GM21576 (cell line): ENCODE measurements at regions not wholly inside any gene's neighbourhood (a gene's known extent, or its start where the extent isn't known, plus 50 kb on each side); places are given as distances from the start of the nearest gene placed in this dataset.

Experiments used
- ATAC-seq: cut with Tn5 transposase; IDR thresholded peaks from one replicate; pipeline ENCODE4 v1.9.1; 2021; ENCODE audit warnings: mild to moderate bottlenecking, moderate library complexity; ENCODE audit not compliant: unreplicated experiment

GRCh38 chr7:25314094-25314730, 85.9 kb upstream of the NPVF start:
- ATAC-seq = no peak

DNA sequence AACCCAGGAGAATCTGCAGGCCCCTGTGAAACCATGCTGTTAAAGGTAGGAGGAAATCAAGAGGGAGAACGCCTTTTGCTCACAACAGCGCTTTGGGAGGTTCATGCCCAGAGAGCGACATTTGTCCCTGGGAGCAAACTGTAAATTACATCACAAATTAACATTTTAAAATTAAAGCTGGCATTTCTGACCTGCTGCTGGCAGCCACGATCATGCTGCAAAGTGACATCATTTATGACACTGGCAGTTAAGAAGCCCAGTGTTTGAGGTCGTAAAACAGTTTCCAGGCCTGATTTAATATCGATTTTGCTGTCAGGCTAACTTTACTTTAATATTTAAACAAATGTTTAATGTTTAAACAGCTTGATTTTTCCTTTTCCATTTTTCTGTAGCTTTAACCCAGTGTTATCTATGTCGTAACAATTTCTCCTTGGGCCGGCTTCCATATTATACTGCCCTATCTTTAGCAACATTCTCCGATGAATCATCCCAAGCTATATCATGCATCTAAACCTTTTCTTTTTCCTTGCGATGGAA, 86.5 kb upstream of the NPVF start:
- no peak for ATAC-seq

DNA sequence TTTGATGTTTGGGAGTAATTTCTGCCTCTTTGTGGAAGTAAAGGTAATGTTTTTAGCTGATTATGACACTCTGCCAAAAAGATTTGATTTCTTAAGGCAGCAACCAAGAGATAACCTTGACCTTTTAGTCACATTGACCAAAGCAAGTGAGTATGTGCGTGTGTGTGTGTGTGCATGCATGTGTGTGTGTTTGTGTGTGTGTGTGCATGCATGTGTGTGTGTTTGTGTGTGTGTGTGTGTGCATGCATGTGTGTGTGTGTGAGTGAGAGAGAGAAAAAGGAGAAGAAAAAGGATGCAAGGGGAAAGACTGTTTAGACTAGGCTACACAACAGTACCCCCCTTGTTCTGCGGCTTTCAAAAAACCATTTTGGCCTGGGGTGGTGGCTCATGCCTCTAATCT, 88.1 kb upstream of the NPVF start:
- ATAC-seq = no peak

- no peak for ATAC-seq
These were observed 89.8 kb upstream of the NPVF start for GRCh38 chr7:25318047-25318446.

DNA sequence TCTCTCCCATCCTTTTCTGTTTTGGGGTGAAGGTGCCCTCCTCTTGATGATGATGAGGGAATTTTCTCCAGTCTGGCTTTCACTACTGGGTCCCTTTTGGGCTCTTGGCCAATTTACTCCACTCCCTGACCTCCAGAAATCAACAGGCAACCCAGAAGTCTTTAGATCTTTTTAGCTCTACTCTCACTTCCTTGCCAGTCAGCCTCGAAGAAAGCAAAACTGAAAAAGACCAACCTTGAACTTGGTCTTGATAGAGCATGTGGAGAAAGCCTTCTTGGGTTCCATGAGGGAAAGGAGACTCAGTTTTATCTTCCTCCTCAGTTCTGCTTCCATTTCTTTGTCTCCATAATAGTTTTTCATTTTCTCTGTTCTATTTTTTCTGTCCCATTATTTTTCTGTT, 91.4 kb upstream of the NPVF start:
- ATAC-seq = peak; percentile 71

GRCh38 chr7:25320791-25321190, 92.5 kb upstream of the NPVF start:
- no peak for ATAC-seq

DNA sequence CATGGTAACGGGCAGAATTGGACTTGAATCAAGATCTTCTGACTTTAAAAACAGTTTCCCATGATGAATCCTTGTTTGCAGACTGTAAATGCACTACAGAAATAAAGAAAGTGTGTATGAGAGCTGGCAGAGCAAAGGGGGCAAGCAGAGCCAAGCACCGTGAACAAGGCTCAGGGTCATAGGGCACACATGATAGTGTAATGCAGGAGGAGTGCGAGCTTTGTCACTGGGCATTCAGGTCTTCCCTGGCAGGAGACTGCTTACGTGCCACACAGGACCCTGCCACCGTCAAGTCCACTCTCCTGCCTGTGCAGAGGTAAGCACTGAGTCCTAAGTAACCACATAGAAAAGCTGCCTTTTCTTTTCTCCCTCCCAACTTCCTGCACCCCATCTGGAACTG, 93.1 kb upstream of the NPVF start:
- ATAC-seq = no peak

GRCh38 chr7:25322473-25322872, 94.2 kb upstream of the NPVF start:
- ATAC-seq = no peak

DNA sequence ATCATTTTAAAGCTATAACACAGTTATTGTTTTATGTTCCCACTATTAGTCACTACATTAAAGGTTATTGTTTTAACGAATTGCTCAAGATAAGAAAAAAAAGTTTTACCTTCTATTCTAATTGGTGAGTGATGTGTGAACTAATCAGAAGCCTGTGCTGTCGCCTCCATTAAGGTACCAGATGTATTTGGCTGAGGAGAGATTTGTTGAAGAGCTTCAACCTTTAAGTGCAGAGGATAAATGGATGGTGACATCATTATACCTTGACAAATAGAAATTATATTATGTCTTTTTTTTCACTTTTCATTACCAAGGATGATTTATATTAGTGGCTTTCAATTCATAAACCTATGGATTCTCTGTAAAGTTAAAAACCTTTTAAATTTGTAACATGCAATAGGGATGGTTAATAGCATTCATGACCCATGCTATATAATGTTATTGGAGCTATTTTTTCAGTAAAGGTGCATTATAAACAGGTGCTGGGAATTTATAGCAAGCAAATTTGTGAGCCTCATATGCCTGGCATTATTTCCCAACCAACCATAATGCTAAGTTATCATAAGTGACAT, 97.0 kb upstream of the NPVF start:
- ATAC-seq = no peak

DNA sequence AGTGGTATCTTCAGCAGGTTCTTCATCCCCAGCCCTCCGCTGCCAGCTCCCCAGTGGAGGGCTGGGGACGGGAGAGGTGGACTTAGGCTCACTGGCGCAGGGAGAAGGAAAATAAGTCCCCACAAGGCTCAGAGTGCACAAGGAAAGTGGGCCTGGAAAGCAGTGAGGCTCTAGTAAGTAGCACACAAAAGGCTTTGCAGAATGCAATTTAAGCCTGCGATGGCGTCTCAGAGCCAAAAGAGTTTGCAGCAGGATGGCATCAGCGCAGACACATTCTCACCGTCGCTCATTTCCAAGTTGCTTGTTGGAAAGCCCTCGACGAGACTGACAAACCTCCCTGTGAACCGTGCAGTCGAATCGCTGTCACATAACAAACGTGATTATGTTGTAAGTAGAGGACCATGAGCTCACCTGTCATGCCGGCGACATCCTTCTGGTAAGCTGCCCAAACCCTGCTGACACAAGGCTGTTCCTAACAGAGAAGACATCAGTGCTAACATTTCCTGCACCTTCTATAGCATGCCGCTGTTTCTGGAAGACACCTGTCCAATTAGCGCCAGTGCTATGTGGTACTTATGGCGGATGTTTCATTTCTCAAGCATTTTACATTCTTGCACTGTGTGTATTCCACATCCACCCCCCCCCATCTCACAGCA, 98.3 kb upstream of the NPVF start:
- ATAC-seq = no peak

GRCh38 chr7:25329815-25330214, 101.5 kb upstream of the NPVF start:
- ATAC-seq = no peak

DNA sequence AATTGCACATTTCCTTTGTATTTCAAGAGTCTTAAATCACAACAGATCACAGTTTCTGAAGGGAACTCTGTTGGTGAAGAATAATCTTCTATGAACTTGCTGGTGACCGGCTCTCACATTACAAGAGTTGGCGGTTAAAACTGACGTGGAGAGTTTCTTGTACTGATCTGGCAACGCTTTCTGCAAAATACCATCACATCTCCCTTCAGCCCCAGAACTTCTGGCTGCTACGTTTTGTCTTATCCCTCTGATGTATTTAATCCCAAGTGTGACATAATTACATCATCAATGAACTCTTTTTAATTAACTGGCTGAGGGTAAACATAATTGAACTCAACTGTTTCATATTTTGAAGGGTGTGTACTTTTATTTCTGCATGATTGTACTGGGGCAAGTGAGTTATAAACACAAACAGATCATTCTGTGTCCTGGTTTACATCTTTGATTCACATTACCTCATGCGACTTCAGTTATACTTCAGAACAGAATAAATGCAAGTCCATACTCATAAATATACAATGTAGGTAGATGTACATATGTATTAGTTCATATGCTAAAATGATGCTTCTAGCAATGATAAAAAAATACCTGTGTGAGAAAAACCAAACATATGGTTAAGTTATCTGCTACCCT, 105.1 kb upstream of the NPVF start:
- no peak for ATAC-seq

DNA sequence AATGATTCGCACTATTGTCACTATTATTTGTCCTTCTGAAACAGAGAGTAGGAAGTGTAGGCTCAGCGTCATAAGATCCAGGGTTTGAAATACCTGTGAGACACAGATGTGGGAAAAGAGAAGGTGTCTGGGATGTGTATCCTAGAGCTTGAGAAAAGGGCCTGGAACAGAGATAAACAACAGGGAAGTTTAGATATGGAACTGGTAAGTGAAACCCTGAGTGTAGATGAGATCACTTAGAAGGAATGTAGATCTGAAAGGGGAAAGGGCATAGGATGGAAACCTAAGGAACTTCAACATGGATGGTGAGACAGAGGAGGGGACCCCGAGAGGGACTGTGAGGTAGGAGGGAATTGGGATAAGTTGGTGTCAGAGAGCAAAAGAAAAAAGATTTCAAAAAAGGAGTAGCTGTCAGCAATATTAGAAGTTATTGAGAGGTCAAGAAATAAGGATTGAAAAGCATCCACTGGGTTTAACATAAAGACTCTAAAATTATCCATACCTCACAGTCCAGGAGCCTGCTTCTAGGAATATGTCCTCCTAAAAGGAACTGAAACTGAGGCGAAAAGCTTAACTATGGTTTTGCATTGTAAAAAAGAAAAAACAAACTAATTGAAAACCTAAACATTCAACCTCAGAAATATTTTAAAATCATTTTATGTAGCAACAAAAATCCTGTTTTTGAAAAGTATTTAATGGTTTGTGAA, 119.2 kb upstream of the NPVF start:
- no peak for ATAC-seq

GRCh38 chr7:25348104-25348503, 119.8 kb upstream of the NPVF start:
- ATAC-seq = no peak

DNA sequence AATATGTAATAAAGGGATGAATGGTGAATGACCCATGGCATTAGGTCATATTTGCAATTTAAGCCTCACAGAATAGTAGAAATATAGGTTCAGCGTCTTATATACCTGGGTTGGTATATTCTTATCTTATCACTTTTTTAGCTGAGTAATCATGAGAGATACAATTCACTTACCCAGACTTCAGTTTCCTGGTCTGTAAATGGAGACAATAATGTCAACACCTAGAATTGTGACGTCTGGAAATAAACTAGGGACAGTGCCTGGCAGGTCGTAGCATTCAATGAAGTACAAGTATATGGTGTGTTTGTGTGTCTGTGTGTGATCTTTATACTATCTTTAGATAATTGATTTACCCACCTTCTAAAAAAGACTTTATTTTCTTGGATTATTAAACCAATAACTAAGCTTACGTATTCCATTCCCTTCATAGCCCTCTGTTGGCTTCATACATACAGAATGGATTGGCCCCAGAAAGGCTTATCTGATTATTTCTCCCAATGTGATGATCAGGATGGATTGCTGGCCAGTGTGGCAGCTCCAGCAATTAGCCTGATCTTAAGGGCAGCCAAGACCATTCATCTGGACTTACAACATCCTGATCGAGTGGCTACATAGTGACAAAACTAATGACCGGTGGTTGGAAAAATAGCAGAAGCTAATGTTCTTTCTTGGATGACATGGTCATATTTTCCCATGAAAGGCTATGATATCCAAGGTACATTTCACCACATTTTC, 121.2 kb upstream of the NPVF start:
- no peak for ATAC-seq

GRCh38 chr7:25350041-25350440, 121.8 kb upstream of the NPVF start:
- no peak for ATAC-seq

GRCh38 chr7:25351761-25352160, 123.5 kb upstream of the NPVF start:
- ATAC-seq = no peak

DNA sequence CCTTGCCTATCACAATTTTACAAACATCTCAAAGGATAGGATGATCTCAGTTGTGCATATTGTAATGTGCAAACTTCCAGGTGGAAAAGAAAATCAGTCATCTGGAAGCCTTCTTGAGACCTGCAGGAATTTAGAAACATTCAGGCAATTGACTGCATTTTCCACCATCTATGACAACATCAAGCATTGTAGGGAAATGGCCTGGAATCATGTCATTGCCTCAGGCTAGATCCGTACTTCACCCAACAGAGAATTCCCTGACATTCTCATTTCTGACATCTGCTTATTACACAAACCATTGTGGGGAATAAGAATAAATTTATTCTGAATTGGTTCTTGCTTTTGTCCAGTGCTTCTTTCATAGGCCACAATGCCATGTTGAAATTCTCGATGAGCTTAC, 124.9 kb upstream of the NPVF start:
- no peak for ATAC-seq

DNA sequence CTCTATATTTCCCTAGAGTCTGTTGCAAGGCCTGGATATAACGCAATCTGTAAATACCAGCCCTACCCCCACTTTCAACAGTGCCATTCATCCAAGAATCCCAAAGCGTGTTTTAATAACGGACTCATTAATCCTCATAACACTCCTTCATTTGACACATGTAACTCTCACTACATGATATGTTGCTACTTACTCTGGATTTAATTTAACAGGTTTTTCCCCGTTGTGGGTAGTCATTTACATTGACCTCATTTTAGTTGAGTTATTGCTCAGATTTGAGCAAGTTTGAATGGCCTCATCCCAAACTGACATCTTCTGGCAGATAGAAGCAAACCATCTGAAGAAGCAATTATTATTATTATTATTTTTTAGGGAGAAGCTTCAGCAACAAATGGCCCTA, 125.4 kb upstream of the NPVF start:
- no peak for ATAC-seq

- no peak for ATAC-seq
These were observed 128.4 kb upstream of the NPVF start for GRCh38 chr7:25356534-25357151.
